GM12878 (cell line): ENCODE measurements at regions not wholly inside any gene's neighbourhood (a gene's known extent, or its start where the extent isn't known, plus 50 kb on each side); places are given as distances from the start of the nearest gene placed in this dataset.

Source experiments
- ATAC-seq: fragments of 200-7000 bp; cut with Tn5 transposase; 3 replicates; pipeline ENCODE4 v1.9.1; 2020; ENCODE audit warnings: mild to moderate bottlenecking, moderate library complexity
- BruUV-seq: library from RNA; stranded (reverse); fragments of 400-500 nt; replicated peaks from 2 replicates; lab custom pipeline; 2021; lab: Mats Ljungman, UMichigan
- CTCF ChIA-PET: fragments of 300-600 bp; sonication (Branson Sonifier 250); formaldehyde crosslinking; extraction: SDS; loops from one replicate; lab custom pipeline; 2021; ENCODE audit warnings: inconsistent platforms; lab: Yijun Ruan, JAX
- POLR2A ChIA-PET: fragments of 350-600 bp; formaldehyde crosslinking; extraction: SDS; loops from one replicate; lab custom pipeline; 2021; ENCODE audit warnings: inconsistent platforms; lab: Charles Lee
- RAD21 ChIA-PET: fragments of 300-600 bp; sonication (Branson Sonifier 250); formaldehyde crosslinking; loops from one replicate; lab custom pipeline; 2023; ENCODE audit warnings: antibody characterized with exemption; ENCODE audit not compliant: unreplicated experiment; lab: Charles Lee
- SMC1A ChIA-PET: fragments of 300-600 bp; sonication (Branson Sonifier 250); formaldehyde crosslinking; loops from one replicate; lab custom pipeline; 2023; ENCODE audit not compliant: unreplicated experiment, uncharacterized antibody; lab: Charles Lee
- DNase-seq: peaks from one replicate; pipeline ENCODE4 v3.0.0-alpha.2; 2011; ENCODE audit warnings: low read depth, low spot score
- FAIRE-seq: peaks from 3 replicates; lab custom pipeline; 2011; peaks lifted over from hg19 to GRCh38; lab: Jason Lieb, UNC
- H2AFZ ChIP-seq: 2 replicates; pipeline ENCODE4 v1.6.0; 2011; ENCODE audit warnings: low read depth, low read length, control low read depth; ENCODE audit not compliant: control insufficient read depth
- H3K27ac ChIP-seq: 2 replicates; pipeline ENCODE4 v1.5.1; 2011; ENCODE audit warnings: control low read depth; ENCODE audit not compliant: control insufficient read depth, insufficient read depth
- H3K27me3 ChIP-seq, 2 experiments: replicated peaks in 1 of 2; 2 replicates each; pipeline versions ENCODE4 v1.6.0 to v1.6.1; 2011; ENCODE audit warnings: low read length in 1 of 2; ENCODE audit not compliant: control insufficient read depth in 2 of 2, insufficient read depth in 2 of 2
- H3K36me3 ChIP-seq, 2 experiments: 2 replicates each; pipeline ENCODE4 v1.5.1; 2011; ENCODE audit warnings: low read length in 1 of 2; ENCODE audit not compliant: control insufficient read depth in 2 of 2, insufficient read depth in 2 of 2
- H3K4me1 ChIP-seq: 2 replicates; pipeline ENCODE4 v1.6.1; 2011; ENCODE audit warnings: mild to moderate bottlenecking, low read length, moderate library complexity, mixed read lengths; ENCODE audit not compliant: control insufficient read depth, insufficient read depth
- H3K4me2 ChIP-seq: 2 replicates; pipeline ENCODE4 v1.6.0; 2011; ENCODE audit warnings: control low read depth; ENCODE audit not compliant: control insufficient read depth, insufficient read depth
- H3K4me3 ChIP-seq: fragments of 200-600 bp; sonication (generic); 2 replicates; pipeline ENCODE4 v1.5.1; 2016
- H3K79me2 ChIP-seq: 2 replicates; pipeline ENCODE4 v1.6.0; 2011; ENCODE audit warnings: low read length; ENCODE audit not compliant: control insufficient read depth, insufficient read depth
- H3K9ac ChIP-seq: 2 replicates; pipeline ENCODE4 v1.8.0; 2011; ENCODE audit warnings: low read length, control low read depth, mixed read lengths; ENCODE audit not compliant: control insufficient read depth, insufficient read depth
- H3K9me3 ChIP-seq: replicated peaks from 3 replicates; pipeline ENCODE4 v1.5.1; 2011; ENCODE audit warnings: mild to moderate bottlenecking, low read length; ENCODE audit not compliant: control insufficient read depth, insufficient read depth
- H4K20me1 ChIP-seq: 2 replicates; pipeline ENCODE4 v1.6.0; 2011; ENCODE audit not compliant: control insufficient read depth, insufficient read depth
- BACH1 ChIP-seq: fragments of 450-650 bp; IDR thresholded peaks from 2 replicates; pipeline ENCODE4 v1.6.1; 2017; ENCODE audit warnings: mild to moderate bottlenecking, borderline replicate concordance
- CBX5 ChIP-seq: sonication (generic); IDR thresholded peaks from 2 replicates; pipeline ENCODE4 v1.6.1; 2016; ENCODE audit warnings: low read depth, moderate library complexity, mild to moderate bottlenecking, inconsistent platforms
- CEBPB ChIP-seq, 2 experiments: fragments of 150-350 bp in 1 of 2; IDR thresholded peaks; 2 replicates each; pipeline ENCODE4 v1.6.1; 2012 to 2014; ENCODE audit warnings: low read depth in 2 of 2, low read length in 2 of 2, borderline replicate concordance in 1 of 2, inconsistent platforms in 1 of 2
- CTCF ChIP-seq, 3 experiments: IDR thresholded peaks in 2 of 3; conservative IDR thresholded peaks in 1 of 3; 2 replicates each; pipeline ENCODE4 v1.5.1; 2011; ENCODE audit warnings: low read depth in 3 of 3, low read length in 3 of 3, mild to moderate bottlenecking in 3 of 3, control low read depth in 2 of 3, moderate library complexity in 2 of 3, inconsistent platforms in 1 of 3, mixed read lengths in 1 of 3; ENCODE audit not compliant: control insufficient read depth in 2 of 3, insufficient read depth in 1 of 3; ENCODE audit errors: extremely low read depth in 1 of 3
- E4F1 ChIP-seq: fragments of 450-650 bp; IDR thresholded peaks from 2 replicates; pipeline ENCODE4 v1.6.1; 2018; ENCODE audit warnings: borderline replicate concordance, mild to moderate bottlenecking; ENCODE audit not compliant: partially characterized antibody
- HCFC1 ChIP-seq: fragments of 150-350 bp; IDR thresholded peaks from 2 replicates; pipeline ENCODE4 v1.6.1; 2014; ENCODE audit warnings: low read length
- IKZF2 ChIP-seq, 2 experiments: fragments of 450-650 bp; IDR thresholded peaks; 2 replicates each; pipeline ENCODE4 v1.6.1; 2017; ENCODE audit warnings: mild to moderate bottlenecking in 2 of 2, moderate library complexity in 2 of 2
- NR2F1 ChIP-seq: fragments of 450-650 bp; conservative IDR thresholded peaks from 2 replicates; pipeline ENCODE4 v1.6.1; 2017; ENCODE audit warnings: mild to moderate bottlenecking
- PAX8 ChIP-seq: fragments of 450-650 bp; IDR thresholded peaks from 2 replicates; pipeline ENCODE4 v1.6.1; 2017; ENCODE audit warnings: mild to moderate bottlenecking, moderate library complexity
- POLR2AphosphoS5 ChIP-seq: IDR thresholded peaks from 2 replicates; pipeline ENCODE4 v1.6.1; 2011; ENCODE audit warnings: mild to moderate bottlenecking, low read length, inconsistent platforms
- RAD21 ChIP-seq: IDR thresholded peaks from 2 replicates; pipeline ENCODE4 v1.6.1; 2011; ENCODE audit warnings: mild to moderate bottlenecking, low read depth, low read length, moderate library complexity; ENCODE audit not compliant: insufficient read depth
- RB1 ChIP-seq: fragments of 450-650 bp; formaldehyde crosslinking; IDR thresholded peaks from 2 replicates; pipeline ENCODE4 v1.6.1; 2017; ENCODE audit warnings: mild to moderate bottlenecking, borderline replicate concordance
- SIX5 ChIP-seq: IDR thresholded peaks from 2 replicates; pipeline ENCODE4 v1.6.1; 2011; ENCODE audit warnings: mild to moderate bottlenecking, low read depth, low read length, moderate library complexity; ENCODE audit not compliant: severe bottlenecking
- TBL1XR1 ChIP-seq: IDR thresholded peaks from 2 replicates; pipeline ENCODE4 v1.6.1; 2012; ENCODE audit warnings: low read depth, low read length, improper control_type of control experiment
- ZNF24 ChIP-seq: fragments of 450-650 bp; IDR thresholded peaks from 2 replicates; pipeline ENCODE4 v1.6.1; 2017; ENCODE audit warnings: antibody characterized with exemption, mild to moderate bottlenecking
- WGBS: methylation state at CpG from one replicate; pipeline ENCODE4 v1.1.6; 2016; ENCODE audit warnings: low lambda C conversion rate; ENCODE audit not compliant: insufficient replicate concordance, insufficient coverage; ENCODE audit errors: missing lambda C conversion rate; 5-methylcytosine and 5-hydroxymethylcytosine counted together
- in situ Hi-C: fragments of 300-500 bp; cut with MboI; formaldehyde crosslinking; loops from 9 replicates; pipeline ENCODE4 v1.14.3; 2018; ENCODE audit warnings: mixed read lengths
- intact Hi-C: fragments of 100-400 bp; cut with micrococcal nuclease; formaldehyde crosslinking; loops from one replicate; pipeline ENCODE4 v1.14.2; 2022; ENCODE audit not compliant: unreplicated experiment
- TF ChIP-seq, protein P1 (sequence below): IDR thresholded peaks from 2 replicates; pipeline ENCODE4 v1.6.1; 2011; ENCODE audit warnings: low read depth, mild to moderate bottlenecking, low read length, moderate library complexity, borderline replicate concordance; ENCODE audit errors: extremely low read depth

GRCh38 chr10:114767101-114767985 lies 54.2 kb upstream of the FHIP2A start (continued):
- TF ChIP-seq NR2F1: no peak
- no peak for TF ChIP-seq TBL1XR1
- TF ChIP-seq PAX8: no peak
- TF ChIP-seq, protein P1, sequence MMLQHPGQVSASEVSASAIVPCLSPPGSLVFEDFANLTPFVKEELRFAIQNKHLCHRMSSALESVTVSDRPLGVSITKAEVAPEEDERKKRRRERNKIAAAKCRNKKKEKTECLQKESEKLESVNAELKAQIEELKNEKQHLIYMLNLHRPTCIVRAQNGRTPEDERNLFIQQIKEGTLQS: no peak
- TF ChIP-seq E4F1: no peak

DNA sequence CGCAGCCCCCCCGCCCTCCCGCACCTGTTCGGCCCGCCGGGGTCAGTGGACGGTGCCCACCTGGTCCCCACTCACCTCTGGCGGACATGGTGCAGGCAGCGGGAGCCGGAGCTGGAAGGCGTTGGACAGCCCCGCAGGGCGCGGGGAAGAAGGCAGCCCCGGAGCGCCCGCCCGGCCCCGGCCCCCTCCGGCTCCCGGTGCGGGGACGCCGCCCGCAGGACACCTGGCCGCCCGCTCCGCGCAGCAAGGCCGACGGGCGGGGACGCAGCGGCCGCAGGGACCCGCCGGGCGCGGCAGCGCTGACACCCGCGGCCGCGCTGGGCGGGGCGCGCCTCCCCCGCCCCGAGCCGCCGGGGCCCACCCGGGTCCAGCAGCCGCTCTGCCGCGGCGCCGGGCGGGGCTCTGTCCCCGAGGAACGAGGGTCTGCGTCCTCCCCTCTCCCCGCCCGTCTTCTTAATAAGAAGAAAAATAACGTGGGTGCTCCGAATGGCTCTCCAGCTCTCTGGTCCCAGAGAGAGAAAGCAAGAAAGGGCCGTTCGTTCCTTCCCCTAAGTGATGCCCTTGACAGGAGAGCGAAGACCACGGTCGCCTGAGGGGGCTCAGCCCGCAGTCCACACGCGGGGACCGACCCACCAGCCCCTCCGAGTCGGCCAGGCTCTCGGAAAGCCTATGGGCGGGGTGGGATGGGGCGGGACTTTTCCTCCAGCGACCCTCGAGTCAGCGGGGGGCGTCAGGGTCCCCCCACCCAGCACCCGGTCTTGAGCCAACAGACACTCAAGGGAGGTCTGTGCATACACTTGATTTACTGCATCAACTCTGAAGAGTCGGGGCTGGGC lies 53.4 kb upstream of the FHIP2A start:
- Histone ChIP-seq H3K36me3 (no peaks in the 10 kb centered on the region), H3K4me1 (no peaks in the 10 kb centered on the region), H3K79me2 (no peaks in the 10 kb centered on the region), H3K4me3 (peak overlapping the region; percentile 36; the same call in 1 of the 2 replicates), H3K9ac (no peak overlapping the region), H3K27ac (no peak overlapping the region), H3K4me2 (peak overlapping the region; percentile 42; the same call in 1 of the 2 replicates), H3K9me3 (no peaks in the 10 kb centered on the region), H3K27me3 (peaks cover 0 to 12% of the 10 kb centered on the region in 2 experiments), H4K20me1 (no peaks in the 10 kb centered on the region), H2AFZ (no peak overlapping the region)
- ChIA-PET CTCF (no interaction called here), SMC1A (no interaction called here), POLR2A (no interaction called here), RAD21 (interaction anchor here (0.6 kb wide), 1 partner anchor 223 kb away, joined by 3 read pairs; no protein-coding TSS in a partner anchor)
- intact Hi-C loops: no loop called here
- WGBS: 23% methylated on average over 40 of the region's 85 CpGs
- ATAC-seq (peak; percentile 14; the same call in 2 of the 3 replicates), FAIRE-seq (no peak), DNase-seq (no peak)
- in situ Hi-C loops: no loop called here
- no TSS peak for BruUV-seq
- TF ChIP-seq IKZF2 (IDR thresholded peaks at IDR 0.05) (no peak), CBX5 (no peak), HCFC1 (no peak), RB1 (no peak), RAD21 (no peak), BACH1 (no peak), CTCF (IDR thresholded peaks at IDR 0.05 in 2 of 3, conservative IDR thresholded peaks at IDR 0.05 in 1 of 3; ENCODE audit: control insufficient read depth in 2 of 3, extremely low read depth in 1 of 3, insufficient read depth in 1 of 3, low read depth in 3 of 3, low read length in 3 of 3) (no peak), ZNF24 (no peak), SIX5 (no peak), POLR2AphosphoS5 (no peak), CEBPB (IDR thresholded peaks at IDR 0.05; ENCODE audit: borderline replicate concordance in 1 of 2, low read depth in 2 of 2, low read length in 2 of 2) (no peak)
